TTC549 (cell line): ENCODE measurements at regions not wholly inside any gene's neighbourhood (a gene's known extent, or its start where the extent isn't known, plus 50 kb on each side); places are given as distances from the start of the nearest gene placed in this dataset.

Source experiments
- FAIRE-seq: peaks from 2 replicates; lab custom pipeline; 2012; peaks lifted over from hg19 to GRCh38; lab: Jason Lieb, UNC

DNA sequence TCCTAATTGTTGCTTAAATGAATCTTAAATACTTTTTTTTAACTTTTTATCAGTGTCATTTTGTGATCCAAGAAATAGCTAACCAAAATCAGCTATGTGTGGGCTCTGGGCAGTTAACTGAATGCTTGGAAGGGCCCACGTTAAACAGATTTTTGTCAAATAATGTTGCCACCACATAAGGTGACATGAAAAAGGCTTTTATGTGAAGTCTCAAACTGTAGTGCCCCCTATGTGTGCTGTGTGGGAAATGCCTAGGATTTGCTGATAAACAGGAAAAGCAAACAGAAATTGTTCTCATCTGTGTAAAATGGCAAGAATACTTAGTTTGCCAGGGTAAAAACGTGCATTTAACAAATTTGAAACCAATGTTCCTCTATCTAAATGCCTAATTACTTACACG lies 242.2 kb downstream of the ZNF516 start:
- FAIRE-seq, result no peak

GRCh38 chr18:76252139-76252538 lies 242.9 kb downstream of the ZNF516 start:
- no peak for FAIRE-seq

DNA sequence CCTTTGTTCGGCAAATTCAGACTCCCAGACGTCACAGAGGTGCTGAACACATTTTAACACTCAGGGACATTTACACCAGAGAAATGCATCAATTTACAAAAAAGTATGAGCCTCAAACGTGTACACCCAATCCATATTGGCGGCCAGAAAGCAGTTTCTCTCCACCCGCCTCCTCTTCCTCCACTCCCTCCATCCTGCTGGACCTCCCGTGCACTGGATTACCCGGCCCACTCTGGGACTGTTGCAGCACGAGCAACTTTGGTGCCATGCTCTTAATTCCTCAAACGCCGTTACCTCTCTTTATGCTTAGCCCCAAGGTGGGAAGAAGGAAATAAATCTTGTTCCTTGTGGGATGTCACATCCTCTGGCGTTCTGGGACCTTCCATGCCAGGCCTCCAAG lies 243.4 kb downstream of the ZNF516 start:
- FAIRE-seq, result no peak

- no peak for FAIRE-seq
These were observed 248.5 kb downstream of the ZNF516 start for GRCh38 chr18:76246590-76246989.

DNA sequence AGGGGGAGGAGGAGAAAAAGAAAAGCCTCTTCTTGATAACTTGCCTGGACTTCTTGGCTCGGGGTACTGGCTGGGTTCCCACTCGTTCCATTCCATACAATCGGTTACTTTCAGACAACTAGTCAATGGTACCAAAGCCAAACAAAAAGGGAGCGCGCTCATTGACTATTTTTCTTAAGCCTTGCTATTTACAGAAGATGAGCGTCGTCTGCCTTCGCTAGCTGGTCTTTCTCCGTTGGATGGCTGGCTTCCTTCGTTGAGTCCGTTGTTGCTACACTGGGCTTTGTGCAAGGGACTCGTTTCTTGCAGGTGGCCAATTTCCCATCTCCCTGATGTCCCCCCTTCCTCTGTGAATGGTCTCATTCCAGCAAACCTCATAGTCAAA lies 260.4 kb downstream of the ZNF516 start:
- no peak for FAIRE-seq

DNA sequence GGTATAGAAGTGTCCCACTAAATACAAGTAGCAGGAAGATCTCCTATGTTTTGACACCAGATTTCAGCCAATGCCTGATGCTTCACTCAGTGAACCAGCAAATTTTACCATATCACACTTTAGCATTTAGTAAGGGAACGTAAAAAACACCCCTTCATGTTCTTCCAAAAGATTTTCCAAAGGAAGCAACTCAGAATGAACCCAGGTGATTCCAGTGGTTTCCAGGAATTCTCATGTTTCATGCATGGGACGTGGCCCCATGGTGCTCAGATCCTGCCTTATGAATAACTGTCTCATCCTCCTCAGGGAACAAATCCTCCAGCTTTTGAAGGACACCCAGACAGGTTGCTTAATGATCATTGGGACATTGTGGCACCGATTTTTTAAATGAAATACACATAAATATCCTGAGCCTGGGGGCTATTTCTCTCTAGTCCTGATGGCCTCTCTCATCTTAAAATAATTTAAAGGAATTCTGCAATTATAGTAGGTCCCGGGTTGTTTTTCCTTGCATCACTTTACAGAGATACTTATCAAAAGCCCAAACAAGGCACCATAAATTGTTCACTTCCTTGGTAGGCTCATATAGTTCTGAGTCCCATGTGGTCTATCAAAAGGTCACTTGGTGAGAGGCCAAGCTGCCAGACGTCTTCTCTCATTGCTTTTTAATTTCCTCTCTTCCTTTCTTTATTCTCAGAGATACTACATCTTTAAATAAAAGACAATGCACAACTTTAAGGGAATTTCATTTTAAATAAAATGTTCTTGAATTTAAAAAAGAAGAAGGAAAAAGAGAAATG lies 261.0 kb downstream of the ZNF516 start:
- FAIRE-seq, result no peak

DNA sequence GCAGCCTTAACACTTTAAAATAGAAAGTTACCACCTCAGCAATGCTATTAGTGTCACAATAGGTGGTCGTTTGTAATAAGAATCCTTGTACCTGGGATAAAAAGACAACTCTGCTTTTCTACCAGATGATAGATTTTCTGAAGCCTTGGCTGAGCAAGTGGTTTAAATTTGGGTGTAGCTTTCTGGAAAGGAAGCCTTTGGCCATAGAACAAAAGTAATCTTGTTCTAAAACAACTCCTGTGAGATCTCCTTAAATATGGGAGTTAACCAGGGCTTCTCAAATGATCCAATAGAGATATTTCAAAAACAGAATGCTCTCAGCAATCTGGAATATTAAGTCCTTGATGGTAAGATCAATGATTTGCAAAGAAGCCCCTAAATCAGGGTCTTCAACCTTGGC lies 261.6 kb downstream of the ZNF516 start:
- no peak for FAIRE-seq

DNA sequence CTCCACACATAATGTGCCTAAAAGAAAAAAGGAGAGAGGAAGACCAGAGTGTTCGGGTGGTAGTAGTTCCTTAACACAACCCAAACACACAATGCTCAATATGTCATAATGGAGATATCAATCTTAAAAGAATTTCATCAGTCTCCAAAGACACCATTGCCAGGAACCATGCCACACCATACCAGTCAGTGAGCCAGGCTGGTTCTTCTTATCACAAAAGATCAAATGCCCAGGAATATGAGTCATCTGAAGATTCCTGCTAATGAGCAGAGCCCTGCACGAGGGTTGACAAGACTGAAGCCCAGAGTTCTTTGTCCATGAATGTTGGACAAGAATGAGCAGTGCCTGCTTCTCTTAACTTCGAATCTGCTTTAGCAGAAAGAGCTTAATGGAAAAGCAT lies 262.3 kb downstream of the ZNF516 start:
- no peak for FAIRE-seq

GRCh38 chr18:76232010-76232409 lies 263.0 kb downstream of the ZNF516 start:
- no peak for FAIRE-seq

- FAIRE-seq, result no peak
These were observed 263.6 kb downstream of the ZNF516 start for GRCh38 chr18:76231402-76231801.

GRCh38 chr18:76230791-76231190 lies 264.3 kb downstream of the ZNF516 start:
- no peak for FAIRE-seq

GRCh38 chr18:76228716-76229115 lies 266.3 kb downstream of the ZNF516 start:
- FAIRE-seq, result no peak

DNA sequence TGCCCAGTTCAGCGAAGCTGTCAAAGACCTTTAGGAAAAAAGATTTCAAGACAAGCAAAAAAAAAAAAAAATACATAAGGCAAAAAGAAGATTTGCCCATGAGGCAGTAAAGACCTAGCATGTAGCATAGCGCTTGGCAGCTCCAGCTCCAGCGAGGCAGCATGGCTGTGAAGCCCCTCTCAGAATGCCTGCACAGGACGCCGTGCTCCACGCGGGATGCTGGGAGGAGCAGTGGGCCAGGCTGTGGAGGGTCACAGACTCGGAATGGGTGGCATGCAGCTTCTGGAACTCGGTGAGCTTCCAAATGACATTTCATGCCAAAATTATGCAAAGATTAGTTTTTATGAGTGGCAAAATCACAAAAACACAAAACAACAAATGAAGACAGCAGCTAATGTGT lies 267.3 kb downstream of the ZNF516 start:
- FAIRE-seq, result no peak

DNA sequence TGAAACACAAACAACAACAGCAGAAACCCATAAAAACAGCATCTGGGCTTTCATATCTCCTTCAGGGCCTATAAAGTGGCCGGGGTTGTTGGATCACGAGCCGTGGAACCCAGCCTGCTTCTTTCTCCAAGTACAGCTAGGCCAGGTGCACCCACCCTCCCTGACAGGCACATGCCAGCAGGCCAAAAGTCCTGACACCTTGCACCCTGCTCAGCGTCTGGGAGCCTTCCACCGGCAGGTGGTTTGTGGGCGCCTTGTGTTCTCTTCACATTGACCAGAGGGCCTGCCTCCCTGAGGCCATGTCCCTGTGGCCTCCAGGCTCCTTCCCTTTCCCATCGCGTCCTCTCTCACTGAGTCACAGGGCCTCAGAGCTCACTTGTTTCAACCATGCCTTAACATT lies 271.6 kb downstream of the ZNF516 start:
- FAIRE-seq, result no peak

GRCh38 chr18:76219023-76219422 lies 276.0 kb downstream of the ZNF516 start:
- FAIRE-seq, result no peak

DNA sequence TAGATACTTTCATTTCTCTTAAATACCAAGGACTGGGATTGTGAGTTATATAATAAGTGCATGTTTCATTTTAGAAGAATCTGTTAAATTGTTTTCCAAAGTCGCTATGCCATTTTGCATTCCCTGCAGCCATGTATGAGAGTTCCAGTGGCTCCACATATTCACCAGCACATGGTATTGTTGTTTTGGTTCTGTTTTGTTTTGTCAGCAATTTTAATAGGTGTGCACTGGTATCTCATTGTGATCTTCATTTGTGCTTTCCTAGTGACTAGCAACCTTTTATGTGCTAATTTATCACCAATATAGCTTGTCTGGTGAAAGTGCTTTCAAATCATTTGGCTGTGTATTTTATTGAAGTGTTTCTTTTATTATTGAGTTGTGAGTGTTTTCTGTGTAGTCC lies 278.9 kb downstream of the ZNF516 start:
- FAIRE-seq, result no peak

DNA sequence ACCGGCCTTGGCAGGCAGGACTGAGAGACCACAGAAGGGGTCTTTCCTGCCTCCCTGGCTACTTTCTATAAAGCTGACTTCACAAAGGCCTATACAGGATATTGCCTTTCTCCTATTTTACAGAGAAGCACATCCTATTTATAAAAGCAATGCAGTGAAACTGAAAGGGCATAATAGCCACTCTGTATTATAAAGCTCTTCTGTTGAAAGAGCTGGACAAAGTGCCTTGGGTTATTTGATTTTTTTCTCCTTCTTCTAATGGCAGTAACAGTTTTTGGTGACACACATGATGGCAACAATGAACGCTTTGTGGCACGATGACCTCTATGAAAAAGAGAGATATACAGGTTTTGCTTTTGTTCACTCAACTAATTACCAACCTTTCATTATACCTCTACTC lies 281.1 kb downstream of the ZNF516 start:
- FAIRE-seq, result no peak

GRCh38 chr18:76212960-76213359 lies 282.1 kb downstream of the ZNF516 start:
- FAIRE-seq, result no peak

DNA sequence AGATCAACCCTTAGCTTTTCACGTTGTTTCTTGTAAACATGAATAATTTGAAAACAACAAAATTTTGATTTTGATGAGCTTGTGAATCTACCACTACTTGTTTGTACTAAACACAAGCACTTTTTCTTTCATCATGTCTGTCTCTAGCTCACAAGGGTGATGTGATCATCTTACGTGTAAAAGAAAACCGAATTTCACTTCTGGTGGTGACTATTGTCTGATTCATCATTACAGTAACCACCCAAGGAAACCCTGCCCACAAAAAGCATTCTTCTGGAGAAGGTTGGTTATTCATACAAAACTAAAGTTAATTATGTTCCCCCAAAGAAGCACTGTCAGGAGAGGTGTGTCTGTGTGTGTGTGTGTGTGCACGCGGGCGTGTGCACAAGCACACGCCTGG lies 285.4 kb downstream of the ZNF516 start:
- FAIRE-seq, result no peak

- FAIRE-seq, result no peak
These were observed 286.2 kb downstream of the ZNF516 start for GRCh38 chr18:76208678-76209306.

DNA sequence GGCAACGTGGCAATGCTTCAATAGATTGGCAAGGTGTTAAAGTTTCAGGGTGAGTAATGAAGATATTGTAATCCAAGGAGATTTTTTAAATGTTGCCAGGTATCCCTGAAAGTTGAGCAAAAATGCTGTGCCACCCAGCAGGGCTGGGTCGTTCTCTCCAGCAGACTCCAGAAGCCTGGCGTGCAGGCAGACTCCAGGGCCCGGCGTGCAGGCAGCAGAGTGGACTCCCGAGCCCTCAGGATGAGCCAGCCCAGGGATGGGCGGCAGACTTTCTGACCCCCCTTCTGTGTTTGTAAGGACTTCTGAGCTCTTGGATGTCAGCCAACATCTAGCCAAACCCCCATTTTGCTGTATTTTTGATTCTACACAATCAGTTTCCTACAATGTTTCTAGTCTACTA lies 289.1 kb downstream of the ZNF516 start:
- FAIRE-seq, result no peak

- no peak for FAIRE-seq
These were observed 291.5 kb downstream of the ZNF516 start for GRCh38 chr18:76203552-76203951.

DNA sequence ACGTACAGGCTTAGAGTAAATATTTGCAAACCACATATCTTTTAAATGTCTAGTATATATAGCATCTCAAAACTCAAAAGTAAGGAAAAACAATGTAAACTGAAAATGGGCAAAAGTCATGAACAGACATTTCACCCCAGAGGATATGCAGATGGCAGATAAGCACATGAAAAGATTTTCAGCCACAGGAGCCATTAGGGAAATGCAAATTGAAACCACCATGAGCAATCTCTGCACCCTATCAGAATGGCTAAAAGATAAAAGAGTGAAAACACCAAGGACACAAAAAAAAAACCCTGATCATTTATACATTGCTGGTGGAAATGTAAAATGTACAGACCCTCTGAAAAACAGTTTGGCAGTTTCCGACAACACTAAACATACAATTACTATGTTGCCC lies 292.7 kb downstream of the ZNF516 start:
- no peak for FAIRE-seq

DNA sequence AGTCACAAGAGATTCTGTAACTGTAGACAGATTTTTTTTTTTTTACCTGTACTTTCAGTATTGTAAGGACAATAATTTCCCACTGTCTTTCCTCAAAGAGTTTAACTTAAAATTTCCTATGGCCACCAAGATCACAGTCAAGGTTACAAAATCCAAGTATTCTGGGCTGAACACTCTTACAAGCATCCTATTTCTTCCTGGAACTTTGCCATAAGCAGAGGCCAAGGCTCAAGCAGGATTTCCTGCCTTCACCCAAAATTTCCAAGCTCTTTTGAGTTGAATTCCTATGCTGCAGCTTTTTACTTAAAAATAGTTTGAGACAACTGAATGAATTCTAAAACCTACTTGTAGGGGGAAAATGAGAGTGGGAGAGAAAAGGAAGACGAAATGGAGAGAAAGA lies 299.4 kb downstream of the ZNF516 start:
- FAIRE-seq, result no peak
